NOMO-1 treated with dmso at 0.1 percent for 144 hours (cell line): ENCODE measurements at regions not wholly inside any gene's neighbourhood (a gene's known extent, or its start where the extent isn't known, plus 50 kb on each side); places are given as distances from the start of the nearest gene placed in this dataset.
"Not testable (repeated sequence)": the region's sequence is repeated elsewhere in the genome, so short reads cannot be mapped to it uniquely, and the experiment has no call there.

Experiments
- DNase-seq: peaks from one replicate; lab custom pipeline; 2025; ENCODE audit not compliant: unreplicated experiment; lab: John Stamatoyannopoulos, UW

- DNase-seq, result no peak
Measured at GRCh38 chr12:70069221-70070105, 173.8 kb upstream of the CNOT2 start.

GRCh38 chr12:70070494-70071007 lies 172.7 kb upstream of the CNOT2 start:
- DNase-seq, result peak; percentile 19

GRCh38 chr12:70074510-70074909 lies 168.7 kb upstream of the CNOT2 start:
- no peak for DNase-seq

- DNase-seq, result no peak
Measured at GRCh38 chr12:70077441-70077840, 165.8 kb upstream of the CNOT2 start.

GRCh38 chr12:70078161-70078560 lies 165.1 kb upstream of the CNOT2 start:
- DNase-seq, result no peak

- peak; percentile 59 for DNase-seq
Measured at GRCh38 chr12:70080566-70080965, 162.7 kb upstream of the CNOT2 start.

- DNase-seq, result no peak
Measured at GRCh38 chr12:70082997-70083676, 160.1 kb upstream of the CNOT2 start.

GRCh38 chr12:70083677-70084020 lies 159.6 kb upstream of the CNOT2 start:
- no peak for DNase-seq

- DNase-seq, result not testable (repeated sequence)
Measured at GRCh38 chr12:70086372-70086771, 156.9 kb upstream of the CNOT2 start.

- no peak for DNase-seq
Measured at GRCh38 chr12:70091021-70091521, 152.2 kb upstream of the CNOT2 start.

GRCh38 chr12:70094467-70094866 lies 148.8 kb upstream of the CNOT2 start:
- no peak for DNase-seq

GRCh38 chr12:70096759-70097410 lies 146.3 kb upstream of the CNOT2 start:
- DNase-seq, result no peak

- DNase-seq, result no peak
Measured at GRCh38 chr12:70101064-70101463, 142.2 kb upstream of the CNOT2 start.

GRCh38 chr12:70106347-70106746 lies 136.9 kb upstream of the CNOT2 start:
- no peak for DNase-seq

GRCh38 chr12:70110085-70110484 lies 133.1 kb upstream of the CNOT2 start:
- no peak for DNase-seq

GRCh38 chr12:70117670-70118069 lies 125.6 kb upstream of the CNOT2 start:
- DNase-seq, result no peak

GRCh38 chr12:70120970-70121369 lies 122.3 kb upstream of the CNOT2 start:
- DNase-seq, result no peak

- DNase-seq, result no peak
Measured at GRCh38 chr12:70121562-70121961, 121.7 kb upstream of the CNOT2 start.

- no peak for DNase-seq
Measured at GRCh38 chr12:70122804-70123203, 120.4 kb upstream of the CNOT2 start.

- no peak for DNase-seq
Measured at GRCh38 chr12:70149013-70149412, 94.2 kb upstream of the CNOT2 start.

GRCh38 chr12:70149665-70150064 lies 93.6 kb upstream of the CNOT2 start:
- DNase-seq, result no peak

- no peak for DNase-seq
Measured at GRCh38 chr12:70150230-70150629, 93.0 kb upstream of the CNOT2 start.
